ENCODE measurements at regions not wholly inside any gene's neighbourhood (a gene's known extent, or its start where the extent isn't known, plus 50 kb on each side); places are given as distances from the start of the nearest gene placed in this dataset.

- H3K36me3 ChIP-seq (ENCODE audit: insufficient read depth, low read length): no peaks in the 10 kb centered on the region
- no peak overlapping the region for H3K9ac ChIP-seq (ENCODE audit: low read length)
- TF ChIP-seq RAD21 (conservative IDR thresholded peaks at IDR 0.05) (no peak), TAF1 (IDR thresholded peaks at IDR 0.05; ENCODE audit: low read depth) (no peak), SMC3 (conservative IDR thresholded peaks at IDR 0.05; ENCODE audit: poor library complexity) (no peak), EP300 (conservative IDR thresholded peaks at IDR 0.05; ENCODE audit: poor library complexity, severe bottlenecking) (no peak), CTCF (IDR thresholded peaks at IDR 0.05; ENCODE audit: poor library complexity, severe bottlenecking) (no peak), POLR2AphosphoS5 (IDR thresholded peaks at IDR 0.05) (no peak), EZH2 (IDR thresholded peaks at IDR 0.05; ENCODE audit: borderline replicate concordance, insufficient read depth, low read length, poor library complexity, severe bottlenecking) (no peak), MXI1 (conservative IDR thresholded peaks at IDR 0.05; ENCODE audit: poor library complexity, severe bottlenecking) (no peak), REST (IDR thresholded peaks at IDR 0.05; ENCODE audit: borderline replicate concordance) (no peak)
- H3K4me2 ChIP-seq (ENCODE audit: low read length): no peak overlapping the region
- no peak overlapping the region for H3K27ac ChIP-seq (ENCODE audit: low read length)
- no peak overlapping the region for H2AFZ ChIP-seq (ENCODE audit: low read depth, low read length)
- no peaks in the 10 kb centered on the region for H3K9me3 ChIP-seq (ENCODE audit: low read length)
- H4K20me1 ChIP-seq (ENCODE audit: insufficient read depth): no peaks in the 10 kb centered on the region
- H3K79me2 ChIP-seq (replicated peaks; ENCODE audit: insufficient read depth, low read length): no peaks in the 10 kb centered on the region
- H3F3A ChIP-seq (ENCODE audit: insufficient read depth, low read length, poor library complexity, severe bottlenecking): no peaks in the 10 kb centered on the region
- no peaks in the 10 kb centered on the region for H3K9me2 ChIP-seq (ENCODE audit: insufficient read depth, low read length)
- H3K4me3 ChIP-seq (ENCODE audit: low read length): no peak overlapping the region
- no peaks in the 10 kb centered on the region for H3K27me3 ChIP-seq (ENCODE audit: insufficient read depth, low read depth, low read length)
Observed at GRCh38 chr6:44699082-44699481, 311.6 kb downstream of the CDC5L start.

GRCh38 chr6:44699851-44700250 is 312.3 kb downstream of the CDC5L start:
- no peaks in the 10 kb centered on the region for H3K27me3 ChIP-seq (ENCODE audit: insufficient read depth, low read depth, low read length)
- H3K79me2 ChIP-seq (replicated peaks; ENCODE audit: insufficient read depth, low read length): no peaks in the 10 kb centered on the region
- H3K4me2 ChIP-seq (ENCODE audit: low read length): no peak overlapping the region
- no peaks in the 10 kb centered on the region for H3K9me3 ChIP-seq (ENCODE audit: low read length)
- no peak overlapping the region for H2AFZ ChIP-seq (ENCODE audit: low read depth, low read length)
- no peaks in the 10 kb centered on the region for H3K36me3 ChIP-seq (ENCODE audit: insufficient read depth, low read length)
- H3K4me3 ChIP-seq (ENCODE audit: low read length): no peak overlapping the region
- no peaks in the 10 kb centered on the region for H3F3A ChIP-seq (ENCODE audit: insufficient read depth, low read length, poor library complexity, severe bottlenecking)
- H3K9ac ChIP-seq (ENCODE audit: low read length): no peak overlapping the region
- no peaks in the 10 kb centered on the region for H4K20me1 ChIP-seq (ENCODE audit: insufficient read depth)
- H3K9me2 ChIP-seq (ENCODE audit: insufficient read depth, low read length): no peaks in the 10 kb centered on the region
- H3K27ac ChIP-seq (ENCODE audit: low read length): no peak overlapping the region
- TF ChIP-seq MXI1 (conservative IDR thresholded peaks at IDR 0.05; ENCODE audit: poor library complexity, severe bottlenecking): no peak
- TF ChIP-seq TAF1 (IDR thresholded peaks at IDR 0.05; ENCODE audit: low read depth): no peak
- TF ChIP-seq POLR2AphosphoS5 (IDR thresholded peaks at IDR 0.05): no peak
- no peak for TF ChIP-seq RAD21 (conservative IDR thresholded peaks at IDR 0.05)
- TF ChIP-seq CTCF (IDR thresholded peaks at IDR 0.05; ENCODE audit: poor library complexity, severe bottlenecking): no peak

Measured in neural cell (in vitro differentiated cells).